ENCODE measurements at regions not wholly inside any gene's neighbourhood (a gene's known extent, or its start where the extent isn't known, plus 50 kb on each side); places are given as distances from the start of the nearest gene placed in this dataset.

- Histone ChIP-seq H3K23me2 (ENCODE audit: low read depth, low read length) (no peaks in the 10 kb centered on the region; the same call in 1 of the 2 replicates), H3K79me1 (ENCODE audit: low read depth, low read length) (no peaks in the 10 kb centered on the region), H2BK120ac (replicated peaks; ENCODE audit: low read depth, low read length) (no peak overlapping the region), H3K79me2 (ENCODE audit: control insufficient read depth in 1 of 2, insufficient read depth in 2 of 2, low read length in 2 of 2) (no peaks in the 10 kb centered on the region), H3K36me3 (ENCODE audit: control insufficient read depth in 2 of 4, insufficient read depth in 4 of 4, low read length in 3 of 4) (no peaks in the 10 kb centered on the region), H3K18ac (ENCODE audit: extremely low read depth, low read length) (no peak overlapping the region), H3K9me3 (ENCODE audit: insufficient read depth in 2 of 2, low read depth in 1 of 2, low read length in 1 of 2) (no peaks in the 10 kb centered on the region), H3K4me1 (replicated peaks in 1 of 4; ENCODE audit: control insufficient read depth in 3 of 4, insufficient read depth in 4 of 4, low read length in 3 of 4) (no peaks in the 10 kb centered on the region), H2AK5ac (ENCODE audit: low read depth, low read length) (no peak overlapping the region), H2BK15ac (ENCODE audit: low read length) (no peak overlapping the region), H2BK5ac (ENCODE audit: low read depth, low read length) (no peak overlapping the region), H3K23ac (ENCODE audit: insufficient read length) (no peak overlapping the region), H3K9ac (replicated peaks in 1 of 4; ENCODE audit: extremely low read depth in 1 of 4, low read depth in 3 of 4, low read length in 3 of 4) (no peak overlapping the region), H4K8ac (ENCODE audit: extremely low read depth, insufficient read depth, low read length) (no peak overlapping the region), H3K27ac (ENCODE audit: low read depth, low read length) (no peak overlapping the region), H4K91ac (replicated peaks; ENCODE audit: insufficient read length, low read length) (no peak overlapping the region), H4K20me1 (replicated peaks in 1 of 2; ENCODE audit: control insufficient read depth in 1 of 2, insufficient read depth in 2 of 2, low read length in 2 of 2) (no peaks in the 10 kb centered on the region), H3K4me3 (ENCODE audit: extremely low read depth in 1 of 4, insufficient read depth in 2 of 4, low read depth in 3 of 4, low read length in 4 of 4) (no peak overlapping the region), H3K4ac (replicated peaks; ENCODE audit: insufficient read length, low read depth, low read length) (no peak overlapping the region), H4K5ac (ENCODE audit: insufficient read length, low read depth, low read length) (no peak overlapping the region), H3K27me3 (replicated peaks in 1 of 4; ENCODE audit: control insufficient read depth in 3 of 4, extremely low read depth in 1 of 4, insufficient read depth in 3 of 4, low read length in 3 of 4) (no peaks in the 10 kb centered on the region), H2BK12ac (ENCODE audit: low read depth, low read length) (no peak overlapping the region), H3K4me2 (ENCODE audit: insufficient read depth in 1 of 2, low read depth in 2 of 2, low read length in 2 of 2) (no peak overlapping the region), H2BK20ac (ENCODE audit: low read length) (no peak overlapping the region), H2AFZ (ENCODE audit: low read length) (no peak overlapping the region), H3K56ac (replicated peaks; ENCODE audit: insufficient read length, low read depth, low read length) (no peak overlapping the region), H3K14ac (ENCODE audit: insufficient read length) (no peak overlapping the region)
- WGBS, 2 experiments (ENCODE audit: extremely low coverage in 1 of 2, insufficient coverage in 1 of 2, insufficient read length in 1 of 2, insufficient replicate concordance in 2 of 2, low coverage in 1 of 2, low lambda C conversion rate in 2 of 2, missing lambda C conversion rate in 1 of 2), result 85% methylated on average over 1 of the region's 1 CpG; no CpG with 5 or more reads in 1 of the 2 experiments
- ChIA-PET CTCF (ENCODE audit: partially characterized antibody) (no interaction called here), POLR2A (ENCODE audit: partially characterized antibody) (interaction anchor here (0.8 kb wide), 1 partner anchor 14 kb away, joined by 3 read pairs; no protein-coding TSS in a partner anchor)
- TF ChIP-seq SRF (IDR thresholded peaks at IDR 0.05; ENCODE audit: low read depth, low read length) (no peak), MAFK (IDR thresholded peaks at IDR 0.05; ENCODE audit: low read depth, low read length) (no peak), RBBP5 (IDR thresholded peaks at IDR 0.05; ENCODE audit: borderline replicate concordance, low read depth, low read length) (no peak), HDAC6 (IDR thresholded peaks at IDR 0.05; ENCODE audit: low read depth, low read length) (no peak), BACH1 (IDR thresholded peaks at IDR 0.05; ENCODE audit: low read length) (no peak)
- FAIRE-seq (no peak), DNase-seq (ENCODE audit: low read depth in 1 of 2, low spot score in 2 of 2) (no peak)
Observed at GRCh38 chr14:38915125-38915524, 187.9 kb downstream of the SEC23A start.

All from H1 (cell line).